ENCODE measurements at regions not wholly inside any gene's neighbourhood (a gene's known extent, or its start where the extent isn't known, plus 50 kb on each side); places are given as distances from the start of the nearest gene placed in this dataset.
"Not testable (repeated sequence)": the region's sequence is repeated elsewhere in the genome, so short reads cannot be mapped to it uniquely, and the experiment has no call there.

DNA sequence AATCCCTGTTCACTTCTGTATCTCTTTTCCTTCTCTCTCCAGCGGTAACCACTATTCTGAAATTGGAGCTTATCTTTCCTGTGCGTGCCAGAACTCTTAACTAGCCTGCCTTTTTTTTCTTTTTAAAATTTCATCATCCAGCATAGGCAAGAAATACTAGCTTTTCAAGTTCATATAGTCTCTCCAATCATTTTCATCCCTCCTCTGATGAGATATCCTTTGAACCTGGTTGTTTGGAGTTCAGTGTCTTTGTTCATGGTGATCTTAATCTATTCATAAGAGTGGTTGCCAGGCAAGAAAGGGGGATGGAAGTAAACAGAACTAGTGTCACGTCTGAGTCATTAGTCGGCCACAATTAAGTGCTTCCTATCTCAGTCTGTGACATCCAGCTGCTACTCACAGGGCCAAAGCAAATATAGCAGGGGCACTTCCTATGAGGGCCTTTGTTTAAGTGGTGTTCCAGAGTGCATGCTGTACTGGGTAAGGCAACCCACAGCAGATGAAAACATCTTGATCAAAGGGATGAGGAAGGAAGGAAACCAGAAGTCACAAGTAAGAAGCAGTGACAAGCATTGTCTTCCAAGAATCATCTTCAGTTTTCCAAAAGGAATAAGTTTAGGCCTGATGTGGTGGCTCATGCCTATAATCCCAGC is 56.4 kb upstream of the XIAP start:
- H3K4me1 ChIP-seq = no peaks in the 10 kb centered on the region
- DNase-seq = peak in 1 of 2 donors; percentile 72
- WGBS, 5 donors = 5 to 34% (median 28%) methylated on average over 4 of the region's 4 CpGs
- TF ChIP-seq POLR2AphosphoS5 (IDR thresholded peaks at IDR 0.05) (no peak), EP300 (IDR thresholded peaks at IDR 0.05) (no peak), POLR2A (IDR thresholded peaks at IDR 0.05) (no peak)
- TF ChIP-seq, protein P1, sequence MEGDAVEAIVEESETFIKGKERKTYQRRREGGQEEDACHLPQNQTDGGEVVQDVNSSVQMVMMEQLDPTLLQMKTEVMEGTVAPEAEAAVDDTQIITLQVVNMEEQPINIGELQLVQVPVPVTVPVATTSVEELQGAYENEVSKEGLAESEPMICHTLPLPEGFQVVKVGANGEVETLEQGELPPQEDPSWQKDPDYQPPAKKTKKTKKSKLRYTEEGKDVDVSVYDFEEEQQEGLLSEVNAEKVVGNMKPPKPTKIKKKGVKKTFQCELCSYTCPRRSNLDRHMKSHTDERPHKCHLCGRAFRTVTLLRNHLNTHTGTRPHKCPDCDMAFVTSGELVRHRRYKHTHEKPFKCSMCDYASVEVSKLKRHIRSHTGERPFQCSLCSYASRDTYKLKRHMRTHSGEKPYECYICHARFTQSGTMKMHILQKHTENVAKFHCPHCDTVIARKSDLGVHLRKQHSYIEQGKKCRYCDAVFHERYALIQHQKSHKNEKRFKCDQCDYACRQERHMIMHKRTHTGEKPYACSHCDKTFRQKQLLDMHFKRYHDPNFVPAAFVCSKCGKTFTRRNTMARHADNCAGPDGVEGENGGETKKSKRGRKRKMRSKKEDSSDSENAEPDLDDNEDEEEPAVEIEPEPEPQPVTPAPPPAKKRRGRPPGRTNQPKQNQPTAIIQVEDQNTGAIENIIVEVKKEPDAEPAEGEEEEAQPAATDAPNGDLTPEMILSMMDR (IDR thresholded peaks at IDR 0.05) = no peak
- no peak overlapping the region for H3K4me3 ChIP-seq
- H3K9me3 ChIP-seq = no peaks in the 10 kb centered on the region
- intact Hi-C loops (cut with DNase I; ENCODE audit: low total_unique reads) = no loop called here
- H3K36me3 ChIP-seq = no peaks in the 10 kb centered on the region
- no peaks in the 10 kb centered on the region for H3K27me3 ChIP-seq
- H3K27ac ChIP-seq = no peak overlapping the region

DNA sequence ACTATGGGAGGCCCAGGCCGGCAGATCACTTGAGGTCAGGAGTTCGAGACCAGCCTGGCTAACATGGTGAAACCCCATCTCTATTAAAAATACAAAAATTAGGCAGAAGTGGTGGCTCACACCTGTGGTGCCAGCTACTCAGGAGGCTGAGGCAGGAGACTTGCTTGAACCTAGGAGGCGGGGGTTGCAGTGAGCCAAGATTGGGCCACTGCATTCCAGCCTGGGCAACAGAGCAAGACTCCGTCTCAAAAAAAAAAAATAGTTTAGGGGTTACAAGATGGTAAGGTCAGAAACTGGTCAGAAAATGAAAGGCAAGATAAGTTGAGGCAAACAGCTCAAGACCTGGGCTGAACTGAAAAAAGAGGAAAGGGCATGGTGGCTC is 55.9 kb upstream of the XIAP start:
- H3K36me3 ChIP-seq; intact Hi-C loops (cut with DNase I; ENCODE audit: low total_unique reads); H3K9me3 ChIP-seq; H3K4me3 ChIP-seq; H3K4me1 ChIP-seq; H3K27me3 ChIP-seq; H3K27ac ChIP-seq: not testable (repeated sequence)
- peak in 1 of 2 donors; percentile 7 for DNase-seq
- 81 to 95% (median 87%) methylated on average over 4 of the region's 4 CpGs for WGBS, 5 donors

DNA sequence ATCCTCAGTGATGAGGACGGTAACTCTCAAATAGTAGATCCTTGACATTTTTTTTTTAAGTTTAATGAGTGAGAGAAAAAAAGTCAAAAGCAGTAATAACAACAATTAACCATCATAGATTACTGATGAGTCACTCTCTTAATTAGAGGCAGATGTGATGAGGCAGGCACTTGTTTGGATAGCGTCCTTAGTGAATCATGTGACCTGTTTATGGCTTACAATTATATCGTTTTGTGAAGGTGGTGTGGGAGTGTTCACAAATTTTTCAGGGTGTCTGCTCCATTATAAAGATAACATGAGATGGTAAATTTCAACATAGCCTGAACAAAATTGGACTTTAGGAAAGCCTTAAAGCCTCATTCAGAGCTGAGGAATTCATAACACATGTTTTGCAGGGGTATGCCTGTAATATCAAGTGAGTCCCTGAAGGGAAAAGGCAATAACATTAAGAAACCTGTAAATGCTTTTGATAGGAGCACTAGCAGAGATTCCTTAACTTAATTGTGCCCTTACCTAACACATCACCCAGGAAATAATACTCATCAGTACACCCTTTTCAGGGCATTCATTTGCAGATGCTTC is 51.9 kb upstream of the XIAP start:
- Histone ChIP-seq H3K4me1 (no peaks in the 10 kb centered on the region), H3K27me3 (no peaks in the 10 kb centered on the region), H3K9me3 (no peaks in the 10 kb centered on the region), H3K36me3 (no peaks in the 10 kb centered on the region), H3K4me3 (no peak overlapping the region), H3K27ac (no peak overlapping the region)
- intact Hi-C loops (cut with DNase I; ENCODE audit: low total_unique reads) = no loop called here
- TF ChIP-seq POLR2AphosphoS5 (IDR thresholded peaks at IDR 0.05) (no peak), EP300 (IDR thresholded peaks at IDR 0.05) (no peak), POLR2A (IDR thresholded peaks at IDR 0.05) (no peak)
- TF ChIP-seq, protein P1 (IDR thresholded peaks at IDR 0.05) = no peak
- no peak for DNase-seq
- WGBS, 5 donors = 57 to 79% (median 71%) methylated on average over 3 of the region's 3 CpGs

DNA sequence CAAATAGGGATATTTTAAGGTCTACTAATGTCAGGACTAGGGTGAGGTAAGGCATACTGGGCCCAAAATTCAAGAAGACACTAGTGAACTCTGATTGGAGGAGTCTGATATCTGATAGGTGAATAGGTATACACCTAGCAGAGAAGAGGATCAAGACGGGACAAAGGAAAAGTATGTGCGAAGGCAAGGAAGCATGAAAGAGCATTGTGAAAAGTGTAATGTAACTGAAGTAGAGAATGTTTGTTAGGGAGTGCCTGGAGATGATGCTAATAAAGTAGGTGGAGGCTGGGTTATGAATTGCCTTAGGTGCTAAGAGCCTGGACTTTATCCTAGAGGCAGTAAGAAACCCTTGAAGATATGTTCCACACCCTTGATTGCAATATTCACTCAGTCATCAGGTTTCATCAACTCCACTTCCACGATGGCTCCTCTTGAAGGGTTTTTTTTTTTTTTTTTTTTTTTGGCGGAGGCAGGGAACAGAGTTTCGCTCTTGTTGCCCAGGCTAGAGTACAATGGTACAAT is 49.9 kb upstream of the XIAP start:
- H3K27ac ChIP-seq = no peak overlapping the region
- H3K4me1 ChIP-seq = no peaks in the 10 kb centered on the region
- DNase-seq = no peak
- no peak overlapping the region for H3K4me3 ChIP-seq
- intact Hi-C loops (cut with DNase I; ENCODE audit: low total_unique reads) = no loop called here
- TF ChIP-seq POLR2AphosphoS5 (IDR thresholded peaks at IDR 0.05) (no peak), POLR2A (IDR thresholded peaks at IDR 0.05) (no peak), EP300 (IDR thresholded peaks at IDR 0.05) (no peak)
- TF ChIP-seq, protein P1 (IDR thresholded peaks at IDR 0.05) = no peak
- no peaks in the 10 kb centered on the region for H3K27me3 ChIP-seq
- no peaks in the 10 kb centered on the region for H3K36me3 ChIP-seq
- 84 to 98% (median 87%) methylated on average over 4 to 5 of the region's 5 CpGs for WGBS, 5 donors
- no peaks in the 10 kb centered on the region for H3K9me3 ChIP-seq
